ENCODE measurements at regions not wholly inside any gene's neighbourhood (a gene's known extent, or its start where the extent isn't known, plus 50 kb on each side); places are given as distances from the start of the nearest gene placed in this dataset.

- TF ChIP-seq ZNF114 (CRISPR knock-in tag; IDR thresholded peaks at IDR 0.05) (no peak), REST (IDR thresholded peaks at IDR 0.05; ENCODE audit: unreplicated experiment) (no peak)
Observed at GRCh38 chr14:42145766-42146165, 539.1 kb downstream of the LRFN5 start (continued).

GRCh38 chr14:42143114-42143513 lies 536.4 kb downstream of the LRFN5 start:
- Mint-ChIP-seq H3K9me3 (peaks cover 3% of the 10 kb centered on the region; the same call in 2 of the 3 replicates), H3K27ac (no peak overlapping the region), H3K36me3 (ENCODE audit: low read depth) (no peaks in the 10 kb centered on the region), H3K27me3 (ENCODE audit: insufficient read depth, low read depth, poor library complexity) (peaks cover 1% of the 10 kb centered on the region), H3K4me1 (no peaks in the 10 kb centered on the region), H3K4me3 (no peak overlapping the region)
- H3F3A ChIP-seq (replicated peaks; ENCODE audit: low read depth) = no peaks in the 10 kb centered on the region
- H3K27me3 ChIP-seq (ENCODE audit: insufficient read depth) = no peaks in the 10 kb centered on the region
- H3K9me2 ChIP-seq (ENCODE audit: insufficient read depth) = no peaks in the 10 kb centered on the region; the same call in 1 of the 2 replicates
- H2AFZ ChIP-seq = no peak overlapping the region
- DNase-seq (ENCODE audit: low spot score) = no peak
- H3K79me2 ChIP-seq (replicated peaks; ENCODE audit: insufficient read depth) = no peaks in the 10 kb centered on the region
- ATAC-seq = no peak
- H3K4me3 ChIP-seq = no peak overlapping the region
- no peaks in the 10 kb centered on the region for H3K4me1 ChIP-seq (ENCODE audit: insufficient read depth)
- H3K36me3 ChIP-seq (ENCODE audit: insufficient read depth) = no peaks in the 10 kb centered on the region
- H3K4me2 ChIP-seq = no peak overlapping the region
- TF ChIP-seq ZNF331 (CRISPR knock-in tag; IDR thresholded peaks at IDR 0.05; ENCODE audit: low read depth) = no peak
- TF ChIP-seq REST (IDR thresholded peaks at IDR 0.05; ENCODE audit: unreplicated experiment) = no peak
- TF ChIP-seq ETS1 (IDR thresholded peaks at IDR 0.05) = no peak
- no peak for TF ChIP-seq CTCF (conservative IDR thresholded peaks at IDR 0.05; ENCODE audit: low read depth in 2 of 2)
- no peak for TF ChIP-seq ZNF114 (CRISPR knock-in tag; IDR thresholded peaks at IDR 0.05)
- H3K27ac ChIP-seq (ENCODE audit: low read depth) = no peak overlapping the region
- H4K20me1 ChIP-seq (replicated peaks; ENCODE audit: insufficient read depth) = no peaks in the 10 kb centered on the region

All from GM23338 (cell line).